ENCODE measurements at regions not wholly inside any gene's neighbourhood (a gene's known extent, or its start where the extent isn't known, plus 50 kb on each side); places are given as distances from the start of the nearest gene placed in this dataset.

DNA sequence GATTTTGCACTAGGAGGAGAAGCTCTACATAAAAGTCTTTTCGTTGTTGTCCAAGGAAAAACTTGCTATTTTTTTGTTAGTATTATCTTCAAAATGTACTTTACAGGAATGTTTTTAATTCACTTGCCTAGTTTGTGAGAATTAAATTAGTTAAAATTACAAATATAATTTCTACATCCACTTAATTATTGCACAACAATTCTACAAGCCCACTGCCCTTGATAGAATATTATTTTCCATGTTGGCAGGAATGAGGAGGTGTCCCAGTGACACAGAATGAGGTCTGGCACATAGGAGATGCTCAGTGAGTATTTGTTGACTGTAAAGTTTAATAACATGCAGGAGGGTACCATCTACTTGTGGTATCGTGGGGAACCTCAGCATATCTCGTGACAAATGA, 255.4 kb downstream of the SDHAF3 start:
- no peaks in the 10 kb centered on the region for H3K4me1 ChIP-seq (ENCODE audit: control insufficient read depth in 4 of 4, insufficient read depth in 4 of 4, low read length in 3 of 4)
- TF ChIP-seq RAD21 (IDR thresholded peaks at IDR 0.05) (no peak), RXRA (IDR thresholded peaks at IDR 0.05) (no peak), HNF4A (conservative IDR thresholded peaks at IDR 0.05) (no peak), FOXA2 (IDR thresholded peaks at IDR 0.05) (no peak), HNF4G (IDR thresholded peaks at IDR 0.05) (no peak), FOXA1 (IDR thresholded peaks at IDR 0.05) (no peak), JUND (IDR thresholded peaks at IDR 0.05) (no peak), SP1 (IDR thresholded peaks at IDR 0.05) (no peak), EGR1 (IDR thresholded peaks at IDR 0.05; ENCODE audit: low read depth in 2 of 2) (no peak), NR2F2 (IDR thresholded peaks at IDR 0.05) (no peak), GABPA (IDR thresholded peaks at IDR 0.05 in 1 of 2, conservative IDR thresholded peaks at IDR 0.05 in 1 of 2) (no peak), YY1 (IDR thresholded peaks at IDR 0.05) (no peak), TAF1 (conservative IDR thresholded peaks at IDR 0.05) (no peak)
- TF ChIP-seq, protein P1, sequence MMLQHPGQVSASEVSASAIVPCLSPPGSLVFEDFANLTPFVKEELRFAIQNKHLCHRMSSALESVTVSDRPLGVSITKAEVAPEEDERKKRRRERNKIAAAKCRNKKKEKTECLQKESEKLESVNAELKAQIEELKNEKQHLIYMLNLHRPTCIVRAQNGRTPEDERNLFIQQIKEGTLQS (IDR thresholded peaks at IDR 0.05), result no peak
- TF ChIP-seq, protein P2, sequence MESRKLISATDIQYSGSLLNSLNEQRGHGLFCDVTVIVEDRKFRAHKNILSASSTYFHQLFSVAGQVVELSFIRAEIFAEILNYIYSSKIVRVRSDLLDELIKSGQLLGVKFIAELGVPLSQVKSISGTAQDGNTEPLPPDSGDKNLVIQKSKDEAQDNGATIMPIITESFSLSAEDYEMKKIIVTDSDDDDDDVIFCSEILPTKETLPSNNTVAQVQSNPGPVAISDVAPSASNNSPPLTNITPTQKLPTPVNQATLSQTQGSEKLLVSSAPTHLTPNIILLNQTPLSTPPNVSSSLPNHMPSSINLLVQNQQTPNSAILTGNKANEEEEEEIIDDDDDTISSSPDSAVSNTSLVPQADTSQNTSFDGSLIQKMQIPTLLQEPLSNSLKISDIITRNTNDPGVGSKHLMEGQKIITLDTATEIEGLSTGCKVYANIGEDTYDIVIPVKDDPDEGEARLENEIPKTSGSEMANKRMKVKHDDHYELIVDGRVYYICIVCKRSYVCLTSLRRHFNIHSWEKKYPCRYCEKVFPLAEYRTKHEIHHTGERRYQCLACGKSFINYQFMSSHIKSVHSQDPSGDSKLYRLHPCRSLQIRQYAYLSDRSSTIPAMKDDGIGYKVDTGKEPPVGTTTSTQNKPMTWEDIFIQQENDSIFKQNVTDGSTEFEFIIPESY (IDR thresholded peaks at IDR 0.05), result no peak
- TF ChIP-seq, protein P3, sequence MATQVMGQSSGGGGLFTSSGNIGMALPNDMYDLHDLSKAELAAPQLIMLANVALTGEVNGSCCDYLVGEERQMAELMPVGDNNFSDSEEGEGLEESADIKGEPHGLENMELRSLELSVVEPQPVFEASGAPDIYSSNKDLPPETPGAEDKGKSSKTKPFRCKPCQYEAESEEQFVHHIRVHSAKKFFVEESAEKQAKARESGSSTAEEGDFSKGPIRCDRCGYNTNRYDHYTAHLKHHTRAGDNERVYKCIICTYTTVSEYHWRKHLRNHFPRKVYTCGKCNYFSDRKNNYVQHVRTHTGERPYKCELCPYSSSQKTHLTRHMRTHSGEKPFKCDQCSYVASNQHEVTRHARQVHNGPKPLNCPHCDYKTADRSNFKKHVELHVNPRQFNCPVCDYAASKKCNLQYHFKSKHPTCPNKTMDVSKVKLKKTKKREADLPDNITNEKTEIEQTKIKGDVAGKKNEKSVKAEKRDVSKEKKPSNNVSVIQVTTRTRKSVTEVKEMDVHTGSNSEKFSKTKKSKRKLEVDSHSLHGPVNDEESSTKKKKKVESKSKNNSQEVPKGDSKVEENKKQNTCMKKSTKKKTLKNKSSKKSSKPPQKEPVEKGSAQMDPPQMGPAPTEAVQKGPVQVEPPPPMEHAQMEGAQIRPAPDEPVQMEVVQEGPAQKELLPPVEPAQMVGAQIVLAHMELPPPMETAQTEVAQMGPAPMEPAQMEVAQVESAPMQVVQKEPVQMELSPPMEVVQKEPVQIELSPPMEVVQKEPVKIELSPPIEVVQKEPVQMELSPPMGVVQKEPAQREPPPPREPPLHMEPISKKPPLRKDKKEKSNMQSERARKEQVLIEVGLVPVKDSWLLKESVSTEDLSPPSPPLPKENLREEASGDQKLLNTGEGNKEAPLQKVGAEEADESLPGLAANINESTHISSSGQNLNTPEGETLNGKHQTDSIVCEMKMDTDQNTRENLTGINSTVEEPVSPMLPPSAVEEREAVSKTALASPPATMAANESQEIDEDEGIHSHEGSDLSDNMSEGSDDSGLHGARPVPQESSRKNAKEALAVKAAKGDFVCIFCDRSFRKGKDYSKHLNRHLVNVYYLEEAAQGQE (IDR thresholded peaks at IDR 0.05), result no peak
- TF ChIP-seq, protein P4, sequence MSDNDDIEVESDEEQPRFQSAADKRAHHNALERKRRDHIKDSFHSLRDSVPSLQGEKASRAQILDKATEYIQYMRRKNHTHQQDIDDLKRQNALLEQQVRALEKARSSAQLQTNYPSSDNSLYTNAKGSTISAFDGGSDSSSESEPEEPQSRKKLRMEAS (IDR thresholded peaks at IDR 0.05), result no peak
- TF ChIP-seq, protein P5, sequence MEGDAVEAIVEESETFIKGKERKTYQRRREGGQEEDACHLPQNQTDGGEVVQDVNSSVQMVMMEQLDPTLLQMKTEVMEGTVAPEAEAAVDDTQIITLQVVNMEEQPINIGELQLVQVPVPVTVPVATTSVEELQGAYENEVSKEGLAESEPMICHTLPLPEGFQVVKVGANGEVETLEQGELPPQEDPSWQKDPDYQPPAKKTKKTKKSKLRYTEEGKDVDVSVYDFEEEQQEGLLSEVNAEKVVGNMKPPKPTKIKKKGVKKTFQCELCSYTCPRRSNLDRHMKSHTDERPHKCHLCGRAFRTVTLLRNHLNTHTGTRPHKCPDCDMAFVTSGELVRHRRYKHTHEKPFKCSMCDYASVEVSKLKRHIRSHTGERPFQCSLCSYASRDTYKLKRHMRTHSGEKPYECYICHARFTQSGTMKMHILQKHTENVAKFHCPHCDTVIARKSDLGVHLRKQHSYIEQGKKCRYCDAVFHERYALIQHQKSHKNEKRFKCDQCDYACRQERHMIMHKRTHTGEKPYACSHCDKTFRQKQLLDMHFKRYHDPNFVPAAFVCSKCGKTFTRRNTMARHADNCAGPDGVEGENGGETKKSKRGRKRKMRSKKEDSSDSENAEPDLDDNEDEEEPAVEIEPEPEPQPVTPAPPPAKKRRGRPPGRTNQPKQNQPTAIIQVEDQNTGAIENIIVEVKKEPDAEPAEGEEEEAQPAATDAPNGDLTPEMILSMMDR (IDR thresholded peaks at IDR 0.05; ENCODE audit: low read depth, low read length, missing input control), result no peak
- DNase-seq (ENCODE audit: low spot score), result no peak
- no peak overlapping the region for H3K9ac ChIP-seq (ENCODE audit: low read depth in 1 of 2, low read length in 2 of 2)
- H3K27ac ChIP-seq (ENCODE audit: low read depth in 1 of 2, low read length in 2 of 2), result no peak overlapping the region
- 74% methylated on average over 3 of the region's 3 CpGs for WGBS
- H3K4me3 ChIP-seq (ENCODE audit: low read depth in 1 of 3, low read length in 3 of 3), result no peak overlapping the region
- no peaks in the 10 kb centered on the region for H3K27me3 ChIP-seq (ENCODE audit: control insufficient read depth in 4 of 4, insufficient read depth in 4 of 4, low read length in 3 of 4)
- no peaks in the 10 kb centered on the region for H3K9me3 ChIP-seq (ENCODE audit: control insufficient read depth in 4 of 4, low read length in 3 of 4)
- H3K36me3 ChIP-seq (ENCODE audit: control insufficient read depth in 4 of 4, insufficient read depth in 3 of 4, low read depth in 1 of 4, low read length in 3 of 4), result no peaks in the 10 kb centered on the region

All from liver (tissue), 8 donors.